Thyroid gland (tissue), 4 donors: ENCODE measurements at regions not wholly inside any gene's neighbourhood (a gene's known extent, or its start where the extent isn't known, plus 50 kb on each side); places are given as distances from the start of the nearest gene placed in this dataset.

Experiments
- CTCF ChIP-seq, 6 experiments: fragments of 200-600 bp in 3 of 6; fragments of 450-650 bp in 3 of 6; sonication (generic) in 3 of 6; IDR thresholded peaks; one replicate each; pipeline ENCODE4 v1.5.1; 2016 to 2019; ENCODE audit warnings: antibody characterized with exemption in 6 of 6, mild to moderate bottlenecking in 2 of 6, inconsistent platforms in 1 of 6, moderate library complexity in 1 of 6
- POLR2A ChIP-seq, 2 donors: fragments of 450-650 bp; IDR thresholded peaks; one replicate each; pipeline ENCODE4 v1.6.1; 2017; ENCODE audit warnings: antibody characterized with exemption in 2 of 2, mild to moderate bottlenecking in 2 of 2, moderate library complexity in 1 of 2

GRCh38 chr5:173837654-173838053 is 50.5 kb upstream of the CPEB4 start:
- no peak for TF ChIP-seq CTCF (IDR thresholded peaks at IDR 0.05)
- TF ChIP-seq POLR2A (IDR thresholded peaks at IDR 0.05), result no peak
